Activated T-helper 17 cell treated with anti-CD3 and anti-CD28 coated beads, Interleukin-2, amount 50 U/mL, for 72 hours (primary cell): ENCODE measurements at regions not wholly inside any gene's neighbourhood (a gene's known extent, or its start where the extent isn't known, plus 50 kb on each side); places are given as distances from the start of the nearest gene placed in this dataset.
"Not testable (repeated sequence)": the region's sequence is repeated elsewhere in the genome, so short reads cannot be mapped to it uniquely, and the experiment has no call there.

Source experiments
- ATAC-seq: fragments of 150-1000 bp; cut with Tn5 transposase; replicated peaks from 2 replicates; pipeline ENCODE4 v1.10.0; 2021; ENCODE audit warnings: mild to moderate bottlenecking, moderate library complexity
- H3K27ac Mint-ChIP-seq: one replicate; pipeline ENCODE4 v1.8.0; 2022; ENCODE audit warnings: mixed read lengths
- H3K27me3 Mint-ChIP-seq: one replicate; pipeline ENCODE4 v1.8.0; 2022; ENCODE audit warnings: mixed read lengths
- H3K36me3 Mint-ChIP-seq: one replicate; pipeline ENCODE4 v1.8.0; 2022; ENCODE audit warnings: low read depth, mild to moderate bottlenecking, mixed read lengths
- H3K4me1 Mint-ChIP-seq: one replicate; pipeline ENCODE4 v1.8.0; 2022; ENCODE audit warnings: mixed read lengths
- H3K4me3 Mint-ChIP-seq: one replicate; pipeline ENCODE4 v1.8.0; 2022; ENCODE audit warnings: mild to moderate bottlenecking, mixed read lengths
- H3K9me3 Mint-ChIP-seq: one replicate; pipeline ENCODE4 v1.8.0; 2022; ENCODE audit warnings: mixed read lengths

DNA sequence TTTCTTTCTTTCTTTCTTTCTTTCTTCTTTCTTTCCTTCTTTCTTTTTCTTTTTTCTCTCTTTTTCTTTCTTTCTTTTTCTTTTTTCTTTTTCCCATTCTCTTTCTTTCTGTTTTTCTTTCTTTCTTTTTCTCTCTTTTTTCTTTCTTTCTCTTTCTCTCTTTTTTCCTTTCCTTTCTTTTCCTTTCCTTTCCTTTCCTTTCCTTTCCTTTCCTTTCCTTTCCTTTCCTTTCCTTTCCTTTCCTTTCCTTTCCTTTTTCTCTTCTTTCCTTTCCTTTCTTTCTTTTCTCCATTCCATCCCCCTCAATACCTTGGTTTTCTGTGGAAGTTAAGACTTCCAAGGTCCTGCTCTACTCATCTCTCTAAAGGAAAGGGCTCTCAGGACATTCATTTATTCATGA, 102.8 kb upstream of the CLNK start:
- H3K27ac Mint-ChIP-seq, result no peak overlapping the region
- no peaks in the 10 kb centered on the region for H3K27me3 Mint-ChIP-seq
- no peaks in the 10 kb centered on the region for H3K36me3 Mint-ChIP-seq
- H3K4me3 Mint-ChIP-seq, result no peak overlapping the region
- ATAC-seq, result no peak
- no peaks in the 10 kb centered on the region for H3K4me1 Mint-ChIP-seq
- peaks cover 5% of the 10 kb centered on the region for H3K9me3 Mint-ChIP-seq

DNA sequence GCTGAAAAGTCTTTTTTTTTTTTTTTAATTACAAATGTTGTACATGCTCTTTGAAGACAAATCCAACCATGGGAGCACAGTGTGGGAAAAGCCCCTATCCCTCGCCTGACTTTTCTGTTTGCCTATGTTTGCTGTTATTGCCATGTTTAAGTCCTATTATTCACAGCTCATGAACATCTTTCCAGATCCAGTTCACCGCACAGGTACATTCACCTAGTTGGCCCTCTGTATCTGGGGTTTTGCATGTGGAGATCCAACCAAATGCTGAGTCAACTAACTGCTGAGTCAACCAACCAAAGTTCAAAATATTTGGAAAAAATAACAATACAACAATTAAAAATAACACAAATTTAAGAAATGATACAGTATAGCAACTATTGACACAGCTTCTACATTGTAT, 100.1 kb upstream of the CLNK start:
- Mint-ChIP-seq H3K4me1 (no peaks in the 10 kb centered on the region), H3K27me3 (peaks cover 3% of the 10 kb centered on the region), H3K9me3 (peaks cover 4% of the 10 kb centered on the region), H3K27ac (no peak overlapping the region), H3K36me3 (no peaks in the 10 kb centered on the region), H3K4me3 (no peak overlapping the region)
- no peak for ATAC-seq

DNA sequence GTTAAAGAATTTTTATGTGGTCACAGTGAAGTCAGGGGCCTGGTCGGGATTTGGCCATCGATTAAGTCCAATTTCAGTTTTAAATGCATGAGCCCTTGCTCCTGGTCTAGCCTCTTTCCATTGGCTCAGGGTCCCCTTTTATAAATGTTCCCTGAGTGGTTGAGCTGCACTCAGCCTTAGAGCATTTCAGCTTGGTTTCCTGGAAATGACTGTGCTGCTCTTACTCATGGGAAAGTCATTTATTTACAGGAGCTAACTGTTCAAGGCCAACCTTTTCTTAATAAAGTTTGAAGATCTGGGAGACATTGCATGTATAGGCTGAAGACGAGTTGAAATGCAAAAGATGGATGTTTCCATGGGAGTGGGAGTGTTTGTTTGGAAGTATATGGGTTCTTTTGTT, 98.8 kb upstream of the CLNK start:
- no peaks in the 10 kb centered on the region for H3K36me3 Mint-ChIP-seq
- H3K27ac Mint-ChIP-seq, result no peak overlapping the region
- H3K4me3 Mint-ChIP-seq, result no peak overlapping the region
- H3K27me3 Mint-ChIP-seq, result peaks cover 3% of the 10 kb centered on the region
- ATAC-seq, result no peak
- H3K4me1 Mint-ChIP-seq, result no peaks in the 10 kb centered on the region
- peaks cover 4% of the 10 kb centered on the region for H3K9me3 Mint-ChIP-seq

DNA sequence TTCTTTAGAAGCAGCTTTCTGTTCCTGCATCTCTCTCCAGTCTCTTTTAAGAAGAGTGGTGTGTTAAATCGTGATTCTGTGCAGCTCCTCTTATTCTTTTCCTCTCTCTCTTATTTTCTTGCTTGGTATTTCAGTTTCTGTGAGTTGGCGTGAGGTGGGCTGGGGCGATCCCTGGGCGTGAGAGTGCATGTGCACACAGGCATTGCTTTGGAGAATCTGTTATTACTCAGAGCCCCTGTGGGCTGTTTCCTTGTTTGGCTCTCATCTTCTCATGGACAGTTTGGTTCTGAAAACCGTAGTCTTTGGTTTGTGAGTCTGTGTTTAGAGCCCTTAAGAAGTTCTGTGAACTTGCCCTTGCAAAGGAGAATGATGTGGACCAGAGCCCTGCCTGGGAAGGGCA, 97.2 kb upstream of the CLNK start:
- peaks cover 3% of the 10 kb centered on the region for H3K27me3 Mint-ChIP-seq
- H3K4me3 Mint-ChIP-seq, result no peak overlapping the region
- no peaks in the 10 kb centered on the region for H3K4me1 Mint-ChIP-seq
- ATAC-seq, result no peak
- no peak overlapping the region for H3K27ac Mint-ChIP-seq
- H3K36me3 Mint-ChIP-seq, result no peaks in the 10 kb centered on the region
- H3K9me3 Mint-ChIP-seq, result peaks cover 4% of the 10 kb centered on the region

DNA sequence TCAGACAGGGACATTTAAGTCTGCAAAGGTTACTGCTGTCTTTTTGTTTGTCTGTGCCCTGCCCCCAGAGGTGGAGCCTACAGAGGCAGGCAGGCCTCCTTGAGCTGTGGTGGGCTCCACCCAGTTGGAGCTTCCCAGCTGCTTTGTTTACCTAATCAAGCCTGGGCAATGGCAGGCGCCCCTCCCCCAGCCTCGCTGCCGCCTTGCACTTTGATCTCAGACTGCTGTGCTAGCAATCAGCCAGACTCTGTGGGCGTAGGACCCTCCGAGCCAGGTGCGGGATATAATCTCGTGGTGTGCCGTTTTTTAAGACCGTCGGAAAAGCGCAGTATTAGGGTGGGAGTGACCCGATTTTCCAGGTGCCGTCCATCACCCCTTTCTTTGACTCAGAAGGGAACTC, 96.2 kb upstream of the CLNK start:
- H3K27me3 Mint-ChIP-seq, H3K27ac Mint-ChIP-seq, ATAC-seq, H3K9me3 Mint-ChIP-seq, H3K4me3 Mint-ChIP-seq, H3K4me1 Mint-ChIP-seq, H3K36me3 Mint-ChIP-seq: not testable (repeated sequence)

DNA sequence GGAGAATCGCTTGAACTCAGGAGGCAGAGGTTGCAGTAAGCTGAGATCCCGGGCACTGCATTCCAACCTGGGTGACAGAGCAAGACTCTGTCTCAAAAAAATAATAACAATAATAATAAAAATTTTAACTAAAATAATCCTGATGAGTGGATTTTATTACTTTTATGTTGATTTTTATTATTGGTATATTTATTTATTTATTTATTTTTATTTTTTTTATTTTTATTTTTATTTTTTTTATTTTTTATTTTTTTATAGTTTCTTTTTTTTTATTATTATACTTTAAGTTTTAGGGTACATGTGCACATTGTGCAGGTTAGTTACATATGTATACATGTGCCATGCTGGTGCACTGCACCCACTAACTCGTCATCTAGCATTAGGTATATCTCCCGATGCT, 90.6 kb upstream of the CLNK start:
- not testable (repeated sequence) for H3K27ac Mint-ChIP-seq, H3K27me3 Mint-ChIP-seq, H3K9me3 Mint-ChIP-seq, ATAC-seq, H3K4me3 Mint-ChIP-seq, H3K4me1 Mint-ChIP-seq, H3K36me3 Mint-ChIP-seq

DNA sequence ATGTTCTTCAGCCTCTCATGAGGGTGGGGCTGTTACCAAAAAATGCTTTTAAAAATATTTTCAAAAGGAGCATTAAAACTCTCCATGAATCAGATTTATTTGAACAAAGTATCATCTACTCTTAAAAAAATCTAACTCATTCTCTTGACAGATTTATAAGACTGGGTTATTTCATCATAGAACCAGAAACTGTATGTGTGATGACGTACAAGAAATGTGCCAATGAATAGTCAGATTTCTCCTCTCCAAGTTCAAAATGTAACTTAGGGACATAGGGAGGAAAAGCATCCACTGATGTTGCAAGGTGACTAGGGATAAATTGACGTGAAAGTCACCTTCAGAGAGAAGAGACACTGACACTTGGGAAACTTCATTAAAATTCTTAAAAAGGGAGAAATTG, 89.1 kb upstream of the CLNK start:
- no peak overlapping the region for H3K27ac Mint-ChIP-seq
- H3K36me3 Mint-ChIP-seq, result no peaks in the 10 kb centered on the region
- H3K4me1 Mint-ChIP-seq, result no peaks in the 10 kb centered on the region
- H3K4me3 Mint-ChIP-seq, result no peak overlapping the region
- no peak for ATAC-seq
- no peaks in the 10 kb centered on the region for H3K9me3 Mint-ChIP-seq
- H3K27me3 Mint-ChIP-seq, result no peaks in the 10 kb centered on the region

DNA sequence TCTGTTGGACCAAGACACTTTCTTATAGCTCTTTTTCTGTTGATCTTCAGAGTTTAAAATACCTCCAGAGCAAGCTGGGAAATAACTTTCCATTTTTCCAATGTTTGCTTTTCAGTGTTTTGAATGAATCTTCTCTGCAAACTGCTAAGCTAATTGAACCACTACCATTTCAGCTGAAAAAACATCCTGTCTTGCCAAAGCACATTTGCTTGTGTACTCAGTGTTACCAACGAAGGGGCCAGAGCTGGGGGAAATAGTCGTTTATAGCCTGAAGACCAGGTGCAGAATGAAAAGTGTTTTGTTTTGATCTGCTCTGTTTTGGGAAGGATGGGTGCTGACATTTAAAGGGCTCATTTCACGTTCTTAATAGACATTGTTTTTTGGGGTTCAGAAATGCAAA, 88.4 kb upstream of the CLNK start:
- Mint-ChIP-seq H3K9me3 (no peaks in the 10 kb centered on the region), H3K36me3 (no peaks in the 10 kb centered on the region), H3K27me3 (no peaks in the 10 kb centered on the region), H3K4me1 (no peaks in the 10 kb centered on the region), H3K27ac (no peak overlapping the region), H3K4me3 (no peak overlapping the region)
- no peak for ATAC-seq

DNA sequence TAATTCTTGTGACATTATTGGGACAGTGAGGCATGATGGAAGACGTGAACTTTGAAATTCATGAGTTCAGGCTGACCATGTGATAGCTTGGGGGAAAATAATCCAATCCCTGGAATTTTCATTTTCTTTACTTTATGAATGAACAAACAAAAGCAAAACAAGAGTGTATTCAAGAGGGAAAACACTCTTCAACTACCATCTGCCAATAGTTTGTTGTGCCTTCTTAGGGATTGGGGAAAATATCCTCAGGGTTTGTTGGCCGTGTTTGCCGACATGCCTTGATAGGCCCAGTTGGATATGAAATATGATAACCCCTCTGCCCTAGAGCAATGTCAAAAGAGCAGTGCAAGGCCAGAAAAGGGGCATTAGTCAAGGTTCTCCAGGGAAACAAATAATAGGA, 80.8 kb upstream of the CLNK start:
- H3K27me3 Mint-ChIP-seq, result no peaks in the 10 kb centered on the region
- no peaks in the 10 kb centered on the region for H3K36me3 Mint-ChIP-seq
- H3K4me3 Mint-ChIP-seq, result no peak overlapping the region
- peaks cover 6% of the 10 kb centered on the region for H3K9me3 Mint-ChIP-seq
- H3K4me1 Mint-ChIP-seq, result no peaks in the 10 kb centered on the region
- no peak overlapping the region for H3K27ac Mint-ChIP-seq
- ATAC-seq, result no peak

DNA sequence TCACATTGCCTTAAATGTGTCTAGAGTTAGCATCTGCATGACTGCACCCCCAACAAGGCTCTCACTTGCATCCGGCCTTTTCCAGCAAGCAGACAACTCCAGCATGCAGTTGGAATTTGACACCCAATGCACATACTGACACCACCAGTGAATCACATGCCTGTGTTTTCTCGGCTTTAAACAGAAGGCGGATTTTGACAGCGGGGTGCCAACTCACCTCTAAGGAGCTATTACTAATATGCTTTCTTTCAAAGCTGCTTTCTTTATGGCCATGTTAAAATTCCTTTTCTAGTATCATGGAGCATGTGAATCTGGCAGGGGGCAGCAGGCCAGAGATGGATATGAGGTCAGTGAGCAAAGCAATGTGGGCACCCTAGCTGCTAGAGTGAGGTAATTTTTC, 78.0 kb upstream of the CLNK start:
- Mint-ChIP-seq H3K4me1 (no peaks in the 10 kb centered on the region), H3K27ac (no peak overlapping the region), H3K36me3 (no peaks in the 10 kb centered on the region), H3K27me3 (no peaks in the 10 kb centered on the region), H3K4me3 (no peak overlapping the region), H3K9me3 (peaks cover 6% of the 10 kb centered on the region)
- ATAC-seq, result no peak

DNA sequence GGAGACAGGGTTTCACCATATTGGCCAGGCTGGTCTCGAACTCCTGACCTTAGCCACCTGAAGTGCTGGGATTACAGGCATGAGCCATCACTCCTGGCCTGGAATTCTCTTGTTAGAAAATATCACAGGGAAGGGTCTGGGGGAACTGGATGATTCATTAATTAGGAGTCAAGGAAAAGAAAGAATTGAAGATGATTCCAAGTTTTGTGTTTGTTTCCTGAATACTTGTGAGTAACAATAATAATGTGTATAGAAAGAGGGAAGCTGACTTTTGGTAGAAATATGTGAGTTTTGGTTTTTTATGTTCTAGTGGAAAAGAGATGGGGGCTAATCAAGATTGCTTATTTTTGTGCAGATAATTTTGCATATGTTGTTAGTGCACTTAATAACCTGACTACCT, 77.3 kb upstream of the CLNK start:
- Mint-ChIP-seq H3K4me1 (no peaks in the 10 kb centered on the region), H3K27ac (no peak overlapping the region), H3K36me3 (no peaks in the 10 kb centered on the region), H3K4me3 (no peak overlapping the region), H3K27me3 (no peaks in the 10 kb centered on the region), H3K9me3 (peaks cover 6% of the 10 kb centered on the region)
- no peak for ATAC-seq

DNA sequence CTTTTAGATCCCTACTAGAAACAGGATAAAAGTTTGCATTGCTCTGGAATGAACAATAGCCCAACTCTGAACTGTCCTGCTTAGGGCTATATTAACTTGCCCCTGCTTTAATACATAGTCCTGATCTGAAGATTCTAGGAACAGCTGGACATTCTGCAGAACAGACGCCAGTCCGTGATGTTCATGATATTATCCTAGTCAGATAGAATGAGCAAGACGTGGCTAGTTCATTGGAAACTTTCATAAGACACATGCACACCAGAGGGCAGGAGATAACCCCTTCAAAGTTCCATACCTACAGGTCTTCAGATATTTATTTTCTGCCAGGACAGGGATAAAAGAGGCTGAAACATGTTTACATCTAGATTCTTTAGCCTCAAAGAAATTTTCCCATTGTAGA, 75.5 kb upstream of the CLNK start:
- no peak overlapping the region for H3K27ac Mint-ChIP-seq
- no peak overlapping the region for H3K4me3 Mint-ChIP-seq
- peaks cover 6% of the 10 kb centered on the region for H3K9me3 Mint-ChIP-seq
- H3K27me3 Mint-ChIP-seq, result no peaks in the 10 kb centered on the region
- H3K4me1 Mint-ChIP-seq, result no peaks in the 10 kb centered on the region
- no peaks in the 10 kb centered on the region for H3K36me3 Mint-ChIP-seq
- ATAC-seq, result no peak

DNA sequence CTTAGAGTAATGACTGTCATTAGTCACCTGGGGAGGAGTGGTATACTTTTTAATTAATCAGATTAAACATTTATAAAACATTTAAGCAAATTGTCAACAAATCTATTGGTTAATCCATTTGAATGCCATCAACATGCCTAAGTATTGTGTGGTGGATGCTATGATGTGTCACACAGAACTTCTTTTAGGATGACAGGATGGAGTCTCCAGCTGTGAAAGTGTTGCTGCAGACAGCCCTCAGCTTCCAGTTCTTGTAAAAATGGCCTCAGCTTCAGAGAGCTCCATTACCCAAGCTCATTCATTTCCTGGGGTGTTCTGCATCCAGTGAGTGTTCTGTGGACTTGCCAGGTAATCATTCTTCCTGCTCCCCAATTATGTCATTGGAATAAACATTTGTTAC, 74.3 kb upstream of the CLNK start:
- Mint-ChIP-seq H3K36me3 (no peaks in the 10 kb centered on the region), H3K4me3 (no peak overlapping the region), H3K9me3 (peaks cover 6% of the 10 kb centered on the region), H3K4me1 (no peaks in the 10 kb centered on the region), H3K27me3 (no peaks in the 10 kb centered on the region), H3K27ac (no peak overlapping the region)
- no peak for ATAC-seq

DNA sequence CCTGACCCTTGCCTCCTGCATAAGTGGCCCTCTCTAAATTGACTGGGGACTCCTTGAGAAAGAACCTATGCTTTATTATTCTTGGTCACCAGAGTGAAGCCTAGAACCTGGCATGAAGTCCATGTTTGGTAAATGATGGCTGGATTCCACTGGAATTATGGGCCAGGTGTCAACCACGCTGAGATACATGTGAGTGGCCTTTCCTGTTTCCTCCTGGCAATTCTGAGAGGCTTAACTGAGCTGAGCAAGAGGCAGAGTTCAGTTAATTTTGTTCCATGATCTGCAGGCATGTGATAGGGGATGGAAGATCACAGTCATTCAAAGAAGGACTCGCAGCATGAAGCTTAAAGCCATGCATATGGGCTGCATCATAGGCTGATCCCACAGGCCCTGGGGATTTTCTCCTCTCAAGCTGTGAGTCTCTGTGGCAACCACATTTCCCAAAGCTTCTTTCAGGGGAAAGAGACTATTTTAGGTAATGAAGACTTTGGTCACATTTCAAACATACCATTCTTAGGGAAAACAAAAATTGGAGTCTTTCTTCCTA, 69.4 kb upstream of the CLNK start:
- Mint-ChIP-seq H3K4me1 (no peaks in the 10 kb centered on the region), H3K36me3 (no peaks in the 10 kb centered on the region), H3K9me3 (no peaks in the 10 kb centered on the region), H3K27me3 (peaks cover 3% of the 10 kb centered on the region), H3K4me3 (no peak overlapping the region), H3K27ac (no peak overlapping the region)
- ATAC-seq, result no peak

DNA sequence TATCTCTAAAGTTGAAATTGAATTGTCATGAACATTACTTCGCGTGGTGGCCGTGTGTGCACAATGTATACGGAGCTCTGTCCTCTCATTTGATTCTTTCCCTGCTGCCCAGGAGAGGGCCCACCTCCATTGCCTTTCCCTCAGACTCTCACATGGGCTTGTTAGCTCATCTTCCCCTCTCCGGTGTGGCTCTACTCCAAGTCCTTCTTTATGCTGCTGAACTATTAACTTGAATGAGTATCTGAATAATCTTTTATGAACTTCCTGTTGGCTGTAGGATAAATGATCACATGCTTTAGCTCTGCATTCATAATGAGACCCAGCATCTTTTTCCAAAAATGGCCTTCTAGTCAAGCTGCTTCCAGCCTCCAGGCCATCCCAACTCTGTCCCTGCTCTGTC, 68.8 kb upstream of the CLNK start:
- H3K27me3 Mint-ChIP-seq, result peaks cover 3% of the 10 kb centered on the region
- H3K27ac Mint-ChIP-seq, result no peak overlapping the region

DNA sequence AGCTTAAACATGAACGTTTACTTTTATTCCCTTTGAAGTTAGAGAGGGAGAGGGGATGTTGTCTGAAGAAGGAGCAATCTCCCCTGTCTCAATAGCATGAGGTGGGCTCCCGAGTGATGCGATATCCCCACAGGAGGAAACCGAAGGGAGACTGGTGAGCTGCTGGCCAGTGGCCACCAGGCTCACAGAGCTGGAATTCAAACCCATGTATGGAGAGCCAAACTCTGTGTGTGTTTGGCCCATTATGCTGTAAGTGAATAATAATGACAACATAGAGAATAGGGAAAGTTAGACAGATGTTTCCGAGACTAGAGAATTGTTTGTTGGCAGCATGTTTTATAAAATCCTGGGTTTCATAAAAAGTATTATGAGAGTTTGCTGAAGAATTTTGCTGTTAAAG, 66.1 kb upstream of the CLNK start:
- Mint-ChIP-seq H3K9me3 (peaks cover 4% of the 10 kb centered on the region), H3K4me3 (no peak overlapping the region), H3K27me3 (peaks cover 3% of the 10 kb centered on the region), H3K4me1 (no peaks in the 10 kb centered on the region), H3K36me3 (no peaks in the 10 kb centered on the region), H3K27ac (no peak overlapping the region)
- ATAC-seq, result no peak

More for the DNA sequence above, 68.8 kb upstream of the CLNK start:
- no peak for ATAC-seq
- Mint-ChIP-seq H3K36me3 (no peaks in the 10 kb centered on the region), H3K4me3 (no peak overlapping the region), H3K4me1 (no peaks in the 10 kb centered on the region), H3K9me3 (peaks cover 4% of the 10 kb centered on the region)
